Activated T-cell treated with anti-CD3 and anti-CD28 coated beads, Interleukin-2, amount 50 U/mL, for 4 hours (primary cell): ENCODE measurements at regions not wholly inside any gene's neighbourhood (a gene's known extent, or its start where the extent isn't known, plus 50 kb on each side); places are given as distances from the start of the nearest gene placed in this dataset.
A peak's percentile ranks its signal among the peaks of the same experiment; 100 is the strongest.

Source experiments
- ATAC-seq, 2 donors: fragments of 200-7000 bp; cut with Tn5 transposase; one replicate each; pipeline ENCODE4 v1.10.0; 2021
- DNase-seq: peaks from one replicate; pipeline ENCODE4 v3.0.0-alpha.2; 2020
- H3K27me3 Mint-ChIP-seq: one replicate; pipeline ENCODE4 v1.8.0; 2021; ENCODE audit warnings: low read depth, mixed read lengths
- H3K36me3 Mint-ChIP-seq: one replicate; pipeline ENCODE4 v1.8.0; 2022; ENCODE audit warnings: mixed read lengths; ENCODE audit not compliant: insufficient read depth
- H3K4me1 Mint-ChIP-seq: one replicate; pipeline ENCODE4 v1.8.0; 2021; ENCODE audit warnings: low read depth, mixed read lengths
- H3K4me3 Mint-ChIP-seq: one replicate; pipeline ENCODE4 v1.8.0; 2021; ENCODE audit warnings: mild to moderate bottlenecking, moderate library complexity, mixed read lengths
- H3K9me3 Mint-ChIP-seq: one replicate; pipeline ENCODE4 v1.8.0; 2021; ENCODE audit warnings: mixed read lengths

DNA sequence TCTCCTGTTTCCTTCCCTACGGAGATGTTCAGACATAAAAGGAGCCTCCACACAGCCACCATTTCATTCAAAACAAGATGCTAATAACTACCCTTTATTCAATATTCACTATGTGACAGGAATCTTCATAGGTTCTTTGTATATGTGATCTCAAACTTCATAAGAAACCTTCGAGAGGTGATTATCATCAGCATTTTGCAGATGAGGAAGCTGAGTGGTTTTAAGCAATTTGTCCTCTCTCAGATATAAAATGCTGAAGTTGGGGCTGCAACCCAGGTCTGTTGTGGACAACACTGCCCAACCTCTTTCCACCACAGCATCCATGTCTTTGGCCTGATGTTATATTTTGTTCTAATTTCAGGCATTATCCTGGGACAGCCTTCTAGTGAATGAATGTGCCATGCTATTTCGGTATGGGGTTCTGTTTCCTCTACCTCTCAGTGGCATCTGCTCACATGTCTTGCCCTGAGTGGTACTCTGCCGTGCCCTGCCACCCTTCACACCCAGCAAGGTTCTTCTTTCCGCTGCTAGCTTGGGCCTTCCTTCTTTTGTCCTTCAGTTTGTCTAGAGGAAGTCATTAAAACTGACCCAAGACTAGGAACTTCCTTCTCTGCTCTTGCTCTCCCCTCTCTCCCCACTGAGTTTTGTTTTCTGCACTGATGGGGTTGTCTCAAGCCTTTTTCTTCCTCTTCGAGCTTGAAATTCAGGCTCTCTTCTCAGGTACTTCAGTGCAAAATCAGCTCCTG, 300.9 kb upstream of the PRDM1 start:
- H3K36me3 Mint-ChIP-seq = no peaks in the 10 kb centered on the region
- no peaks in the 10 kb centered on the region for H3K27me3 Mint-ChIP-seq
- peaks cover 36% of the 10 kb centered on the region for H3K4me1 Mint-ChIP-seq
- no peak for DNase-seq
- peaks cover 2% of the 10 kb centered on the region for H3K9me3 Mint-ChIP-seq
- ATAC-seq = no peak
- H3K4me3 Mint-ChIP-seq = no peak overlapping the region

DNA sequence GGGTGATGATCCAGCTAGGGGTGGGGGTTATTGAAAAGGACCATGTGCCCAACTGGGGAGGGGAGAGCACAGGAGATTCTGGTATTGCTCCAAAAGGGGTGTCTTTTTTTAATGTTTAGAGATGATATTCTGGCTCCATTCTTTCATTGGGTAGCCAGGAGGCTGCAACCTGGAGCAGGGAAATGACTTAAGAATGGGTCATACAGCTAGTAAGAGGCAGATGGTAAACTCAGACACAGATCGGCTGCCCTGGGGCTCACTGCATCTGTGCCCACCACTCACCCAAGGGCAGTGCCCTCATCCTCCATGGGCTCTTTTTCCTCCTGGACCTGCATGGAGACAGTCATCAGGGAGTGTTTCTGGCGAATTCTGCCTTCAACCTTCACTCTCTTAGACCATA, 302.0 kb upstream of the PRDM1 start:
- Mint-ChIP-seq H3K36me3 (no peaks in the 10 kb centered on the region), H3K27me3 (no peaks in the 10 kb centered on the region), H3K9me3 (peaks cover 3% of the 10 kb centered on the region), H3K4me3 (no peak overlapping the region), H3K4me1 (peaks cover 36% of the 10 kb centered on the region)
- DNase-seq = no peak
- ATAC-seq = no peak

- H3K27me3 Mint-ChIP-seq = no peaks in the 10 kb centered on the region
- H3K4me1 Mint-ChIP-seq = peaks cover 38% of the 10 kb centered on the region
- H3K9me3 Mint-ChIP-seq = peaks cover 3% of the 10 kb centered on the region
- ATAC-seq (no peak), DNase-seq (no peak)
- no peaks in the 10 kb centered on the region for H3K36me3 Mint-ChIP-seq
- H3K4me3 Mint-ChIP-seq = no peak overlapping the region
Observed at GRCh38 chr6:105783333-105783935, 302.7 kb upstream of the PRDM1 start.

DNA sequence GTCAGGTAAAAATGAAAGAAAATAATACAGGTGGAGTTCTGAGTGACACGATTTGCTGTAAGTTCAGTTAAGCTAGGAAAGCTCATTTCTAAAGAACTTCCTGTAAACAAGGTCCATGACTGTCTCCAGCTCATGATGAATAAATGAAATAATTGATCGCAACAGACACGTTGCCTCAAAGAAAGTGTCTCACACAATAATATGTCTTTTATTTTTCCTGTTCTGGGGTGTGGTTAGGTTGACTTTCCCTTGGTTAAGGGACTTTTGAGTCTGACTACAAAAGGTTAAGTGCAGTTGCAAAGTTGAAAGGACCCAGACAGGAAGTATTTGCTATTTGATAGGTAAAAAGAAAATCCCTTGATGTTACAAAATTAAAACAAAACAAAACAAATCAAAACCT, 304.2 kb upstream of the PRDM1 start:
- Mint-ChIP-seq H3K4me3 (peak overlapping the region; percentile 27), H3K36me3 (no peaks in the 10 kb centered on the region), H3K9me3 (peaks cover 7% of the 10 kb centered on the region), H3K27me3 (no peaks in the 10 kb centered on the region), H3K4me1 (peaks cover 33% of the 10 kb centered on the region)
- no peak for DNase-seq
- ATAC-seq = peak; percentile 57 to 62

DNA sequence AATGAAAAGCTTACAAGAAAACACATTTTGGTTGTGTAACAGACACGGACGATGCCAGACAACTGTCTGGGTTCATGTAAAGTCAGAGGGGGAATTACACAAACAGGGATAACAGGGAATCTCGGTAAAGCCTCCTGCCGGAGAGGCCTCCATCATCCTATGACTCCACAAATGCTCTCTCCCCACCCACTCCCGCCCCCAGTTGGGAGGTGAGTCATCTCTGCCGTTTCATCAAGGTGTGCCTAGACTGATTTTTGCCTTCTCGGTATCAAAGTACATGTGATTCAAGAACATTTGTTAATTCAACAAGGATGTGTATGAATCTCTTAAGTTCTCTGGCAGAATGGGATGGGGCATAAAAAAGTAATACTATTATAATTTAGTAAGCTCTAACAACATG, 304.9 kb upstream of the PRDM1 start:
- ATAC-seq (peak; percentile 35 to 52), DNase-seq (peak; percentile 59)
- H3K4me3 Mint-ChIP-seq = no peak overlapping the region
- no peaks in the 10 kb centered on the region for H3K36me3 Mint-ChIP-seq
- no peaks in the 10 kb centered on the region for H3K27me3 Mint-ChIP-seq
- H3K4me1 Mint-ChIP-seq = peaks cover 31% of the 10 kb centered on the region
- peaks cover 7% of the 10 kb centered on the region for H3K9me3 Mint-ChIP-seq

- Mint-ChIP-seq H3K4me1 (peaks cover 29% of the 10 kb centered on the region), H3K27me3 (no peaks in the 10 kb centered on the region), H3K36me3 (no peaks in the 10 kb centered on the region), H3K4me3 (no peak overlapping the region), H3K9me3 (peaks cover 13% of the 10 kb centered on the region)
- DNase-seq (no peak), ATAC-seq (no peak)
Observed at GRCh38 chr6:105780146-105780860, 305.8 kb upstream of the PRDM1 start.

DNA sequence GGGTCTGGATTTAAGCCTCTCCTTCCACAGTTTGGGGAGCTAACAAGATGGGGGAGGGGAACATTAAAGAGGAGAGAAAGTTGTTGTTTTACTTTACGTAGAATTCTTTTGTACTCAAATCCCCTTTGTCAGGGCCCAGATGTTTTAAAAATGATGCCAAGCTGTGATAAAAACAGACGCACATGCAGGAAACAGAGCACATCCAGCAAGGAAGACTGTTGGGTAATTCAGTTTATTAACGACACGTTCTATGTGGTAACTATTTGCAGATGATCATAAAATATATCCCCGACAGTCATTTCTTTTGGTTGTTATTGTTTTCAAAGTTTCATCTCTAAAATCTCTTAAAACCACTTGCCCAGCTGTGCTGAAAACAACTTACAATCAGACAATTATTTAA, 307.0 kb upstream of the PRDM1 start:
- DNase-seq = no peak
- ATAC-seq = no peak
- Mint-ChIP-seq H3K4me1 (peaks cover 25% of the 10 kb centered on the region), H3K4me3 (no peak overlapping the region), H3K36me3 (no peaks in the 10 kb centered on the region), H3K9me3 (peaks cover 15% of the 10 kb centered on the region), H3K27me3 (no peaks in the 10 kb centered on the region)

DNA sequence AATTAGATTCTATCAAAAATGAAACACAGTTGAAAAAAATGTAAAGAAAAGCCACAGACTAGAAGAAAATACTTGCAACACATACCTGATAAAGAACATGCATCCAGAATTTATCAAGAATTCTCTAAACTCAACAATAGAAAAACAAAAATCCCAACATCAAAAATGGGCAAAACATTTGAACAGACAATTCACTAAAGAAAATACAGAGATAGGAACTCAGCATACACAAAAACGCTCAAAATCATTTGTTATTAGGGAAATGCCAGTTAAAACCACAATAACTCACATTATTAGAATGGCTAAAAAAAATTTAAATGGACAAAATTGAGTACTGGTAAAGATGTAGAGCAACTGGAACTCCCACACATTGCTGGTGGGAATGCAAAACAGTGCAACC, 311.0 kb upstream of the PRDM1 start:
- H3K9me3 Mint-ChIP-seq = peaks cover 11% of the 10 kb centered on the region
- no peak overlapping the region for H3K4me3 Mint-ChIP-seq
- no peaks in the 10 kb centered on the region for H3K36me3 Mint-ChIP-seq
- H3K27me3 Mint-ChIP-seq = no peaks in the 10 kb centered on the region
- DNase-seq (no peak), ATAC-seq (no peak)
- H3K4me1 Mint-ChIP-seq = peaks cover 1% of the 10 kb centered on the region

DNA sequence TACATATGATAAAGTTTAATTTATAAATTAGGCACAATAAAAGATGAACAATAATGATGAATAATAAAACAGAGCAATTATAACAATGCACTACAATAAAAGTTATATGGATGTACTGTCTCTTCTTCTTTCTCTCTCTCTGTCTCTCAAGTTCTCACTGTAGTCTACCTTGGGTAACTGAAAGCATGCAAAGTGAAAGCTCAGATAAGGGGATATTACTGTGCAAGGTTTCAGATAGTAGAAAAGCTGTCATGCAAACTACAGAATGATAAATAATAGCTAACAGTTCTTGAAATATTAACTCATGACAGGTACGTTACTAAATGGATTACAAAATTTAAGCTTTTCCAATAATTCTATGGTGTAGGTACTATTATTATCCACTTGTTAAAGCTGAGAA, 311.9 kb upstream of the PRDM1 start:
- H3K9me3 Mint-ChIP-seq = peaks cover 11% of the 10 kb centered on the region
- DNase-seq = no peak
- H3K36me3 Mint-ChIP-seq = no peaks in the 10 kb centered on the region
- no peak for ATAC-seq
- peaks cover 1% of the 10 kb centered on the region for H3K4me1 Mint-ChIP-seq
- H3K4me3 Mint-ChIP-seq = no peak overlapping the region
- H3K27me3 Mint-ChIP-seq = no peaks in the 10 kb centered on the region

- no peaks in the 10 kb centered on the region for H3K36me3 Mint-ChIP-seq
- peaks cover 7% of the 10 kb centered on the region for H3K9me3 Mint-ChIP-seq
- no peaks in the 10 kb centered on the region for H3K4me1 Mint-ChIP-seq
- H3K4me3 Mint-ChIP-seq = no peak overlapping the region
- no peaks in the 10 kb centered on the region for H3K27me3 Mint-ChIP-seq
- DNase-seq (no peak), ATAC-seq (no peak)
Observed at GRCh38 chr6:105771313-105771970, 314.7 kb upstream of the PRDM1 start.

GRCh38 chr6:105769987-105770386, 316.1 kb upstream of the PRDM1 start:
- Mint-ChIP-seq H3K4me3 (no peak overlapping the region), H3K27me3 (no peaks in the 10 kb centered on the region), H3K9me3 (no peaks in the 10 kb centered on the region), H3K36me3 (no peaks in the 10 kb centered on the region), H3K4me1 (no peaks in the 10 kb centered on the region)
- ATAC-seq (no peak), DNase-seq (no peak)

GRCh38 chr6:105769197-105769596, 316.9 kb upstream of the PRDM1 start:
- DNase-seq (no peak), ATAC-seq (no peak)
- no peak overlapping the region for H3K4me3 Mint-ChIP-seq
- H3K9me3 Mint-ChIP-seq = no peaks in the 10 kb centered on the region
- H3K27me3 Mint-ChIP-seq = no peaks in the 10 kb centered on the region
- H3K4me1 Mint-ChIP-seq = no peaks in the 10 kb centered on the region
- H3K36me3 Mint-ChIP-seq = no peaks in the 10 kb centered on the region

GRCh38 chr6:105767541-105767940, 318.6 kb upstream of the PRDM1 start:
- H3K9me3 Mint-ChIP-seq = no peaks in the 10 kb centered on the region
- DNase-seq (no peak), ATAC-seq (no peak)
- no peaks in the 10 kb centered on the region for H3K27me3 Mint-ChIP-seq
- H3K4me1 Mint-ChIP-seq = no peaks in the 10 kb centered on the region
- H3K4me3 Mint-ChIP-seq = no peak overlapping the region
- H3K36me3 Mint-ChIP-seq = no peaks in the 10 kb centered on the region

DNA sequence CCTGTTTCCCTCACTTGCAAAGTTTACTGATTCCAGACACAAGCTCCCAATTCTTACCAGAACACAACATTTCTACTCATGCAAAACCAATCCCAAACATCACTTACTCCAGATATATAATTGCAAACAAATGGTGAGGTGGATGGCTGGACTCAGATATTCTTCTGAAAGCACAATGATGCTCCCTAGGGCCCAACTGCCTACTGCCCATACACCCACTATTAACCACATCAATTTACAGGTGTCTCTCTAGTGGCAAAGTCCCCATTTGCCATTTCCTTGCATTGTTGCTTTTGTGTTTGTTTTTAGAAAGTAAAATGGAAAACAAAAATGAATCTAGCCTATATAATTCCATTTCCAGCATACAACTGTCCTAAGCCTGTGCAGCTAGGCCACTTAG, 320.9 kb upstream of the PRDM1 start:
- no peak overlapping the region for H3K4me3 Mint-ChIP-seq
- H3K36me3 Mint-ChIP-seq = no peaks in the 10 kb centered on the region
- H3K27me3 Mint-ChIP-seq = no peaks in the 10 kb centered on the region
- DNase-seq = no peak
- H3K4me1 Mint-ChIP-seq = no peaks in the 10 kb centered on the region
- H3K9me3 Mint-ChIP-seq = no peaks in the 10 kb centered on the region
- ATAC-seq = no peak
